ENCODE measurements at regions not wholly inside any gene's neighbourhood (a gene's known extent, or its start where the extent isn't known, plus 50 kb on each side); places are given as distances from the start of the nearest gene placed in this dataset.
A peak's percentile ranks its signal among the peaks of the same experiment; 100 is the strongest.

DNA sequence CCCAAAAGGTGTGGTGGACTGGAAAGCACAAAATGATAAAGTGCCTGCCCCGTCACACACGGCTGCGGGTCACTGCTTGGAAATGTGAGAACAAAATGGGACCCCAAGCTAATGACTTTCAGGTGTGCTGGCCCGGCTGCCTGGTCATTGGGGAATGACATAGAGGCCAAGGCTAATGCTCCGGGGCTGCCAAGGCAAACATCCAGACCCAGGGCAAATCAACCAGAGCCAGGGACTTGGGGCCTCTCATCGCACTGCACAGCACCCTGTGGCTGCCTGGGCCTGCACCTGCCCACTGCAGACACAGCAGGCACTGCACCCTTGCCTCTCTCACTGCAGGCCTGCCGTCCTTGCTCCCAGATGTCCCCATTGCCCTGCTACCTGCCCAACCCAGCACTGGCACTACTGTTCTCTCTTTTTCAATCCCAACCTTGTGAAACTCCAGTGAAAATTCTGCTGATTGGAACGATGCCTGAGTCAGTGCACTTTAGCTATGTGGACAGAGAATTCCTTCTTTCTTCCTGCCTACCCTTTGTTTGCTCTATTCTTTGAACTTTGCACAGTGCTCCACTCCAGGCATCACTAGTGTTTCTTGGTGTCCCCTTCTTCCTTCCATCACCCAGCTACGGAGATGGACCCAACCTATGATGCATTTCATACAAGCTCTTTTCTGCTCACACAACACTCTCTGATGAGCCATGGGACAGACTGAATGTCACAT is 849.5 kb downstream of the MAFB start:
- H3K4me3 ChIP-seq = no peak overlapping the region
- H3K4me1 ChIP-seq = peaks cover 0 to 10% (median 0%) of the 10 kb centered on the region in 4 donors
- no peak for DNase-seq
- no peaks in the 10 kb centered on the region for H3K9me3 ChIP-seq
- H3K27ac ChIP-seq = no peak overlapping the region
- WGBS, 2 donors = 49 to 77% methylated on average over 9 of the region's 9 CpGs
- intact Hi-C loops (cut with DNase I) = no loop called here
- no peaks in the 10 kb centered on the region for H3K27me3 ChIP-seq
- TF ChIP-seq POLR2A (IDR thresholded peaks at IDR 0.05) (no peak), POLR2AphosphoS5 (IDR thresholded peaks at IDR 0.05) (no peak), EP300 (IDR thresholded peaks at IDR 0.05) (no peak)
- TF ChIP-seq, protein P1, sequence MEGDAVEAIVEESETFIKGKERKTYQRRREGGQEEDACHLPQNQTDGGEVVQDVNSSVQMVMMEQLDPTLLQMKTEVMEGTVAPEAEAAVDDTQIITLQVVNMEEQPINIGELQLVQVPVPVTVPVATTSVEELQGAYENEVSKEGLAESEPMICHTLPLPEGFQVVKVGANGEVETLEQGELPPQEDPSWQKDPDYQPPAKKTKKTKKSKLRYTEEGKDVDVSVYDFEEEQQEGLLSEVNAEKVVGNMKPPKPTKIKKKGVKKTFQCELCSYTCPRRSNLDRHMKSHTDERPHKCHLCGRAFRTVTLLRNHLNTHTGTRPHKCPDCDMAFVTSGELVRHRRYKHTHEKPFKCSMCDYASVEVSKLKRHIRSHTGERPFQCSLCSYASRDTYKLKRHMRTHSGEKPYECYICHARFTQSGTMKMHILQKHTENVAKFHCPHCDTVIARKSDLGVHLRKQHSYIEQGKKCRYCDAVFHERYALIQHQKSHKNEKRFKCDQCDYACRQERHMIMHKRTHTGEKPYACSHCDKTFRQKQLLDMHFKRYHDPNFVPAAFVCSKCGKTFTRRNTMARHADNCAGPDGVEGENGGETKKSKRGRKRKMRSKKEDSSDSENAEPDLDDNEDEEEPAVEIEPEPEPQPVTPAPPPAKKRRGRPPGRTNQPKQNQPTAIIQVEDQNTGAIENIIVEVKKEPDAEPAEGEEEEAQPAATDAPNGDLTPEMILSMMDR (IDR thresholded peaks at IDR 0.05) = no peak
- H3K36me3 ChIP-seq = no peaks in the 10 kb centered on the region

- H3K27ac ChIP-seq = no peak overlapping the region
- H3K27me3 ChIP-seq = no peaks in the 10 kb centered on the region
- H3K4me3 ChIP-seq = no peak overlapping the region
- WGBS, 2 donors = 84 to 90% methylated on average over 3 of the region's 3 CpGs
- no peaks in the 10 kb centered on the region for H3K9me3 ChIP-seq
- intact Hi-C loops (cut with DNase I) = no loop called here
- H3K4me1 ChIP-seq = peaks cover 0 to 10% (median 0%) of the 10 kb centered on the region in 4 donors
- TF ChIP-seq POLR2A (IDR thresholded peaks at IDR 0.05) (no peak), EP300 (IDR thresholded peaks at IDR 0.05) (no peak), POLR2AphosphoS5 (IDR thresholded peaks at IDR 0.05) (no peak)
- TF ChIP-seq, protein P1 (IDR thresholded peaks at IDR 0.05) = no peak
- no peak for DNase-seq
- no peaks in the 10 kb centered on the region for H3K36me3 ChIP-seq
Measured at GRCh38 chr20:39837561-39837960, 851.5 kb downstream of the MAFB start.

- Histone ChIP-seq H3K9me3 (no peaks in the 10 kb centered on the region), H3K36me3 (no peaks in the 10 kb centered on the region), H3K27me3 (no peaks in the 10 kb centered on the region), H3K27ac (peak overlapping the region in 1 of 4 donors; percentile 22), H3K4me3 (no peak overlapping the region), H3K4me1 (peaks cover 0 to 10% (median 0%) of the 10 kb centered on the region in 4 donors)
- intact Hi-C loops (cut with DNase I) = no loop called here
- TF ChIP-seq POLR2A (IDR thresholded peaks at IDR 0.05) = no peak
- no peak for TF ChIP-seq POLR2AphosphoS5 (IDR thresholded peaks at IDR 0.05)
- TF ChIP-seq, protein P1 (IDR thresholded peaks at IDR 0.05) = no peak
- TF ChIP-seq EP300 (IDR thresholded peaks at IDR 0.05) = no peak
- 70 to 83% methylated on average over 7 of the region's 7 CpGs for WGBS, 2 donors
- no peak for DNase-seq
Measured at GRCh38 chr20:39835130-39835842, 853.8 kb downstream of the MAFB start.

- H3K4me3 ChIP-seq = no peak overlapping the region
- H3K9me3 ChIP-seq = no peaks in the 10 kb centered on the region
- TF ChIP-seq POLR2A (IDR thresholded peaks at IDR 0.05) = no peak
- TF ChIP-seq, protein P1 (IDR thresholded peaks at IDR 0.05) = no peak
- TF ChIP-seq EP300 (IDR thresholded peaks at IDR 0.05) = no peak
- TF ChIP-seq POLR2AphosphoS5 (IDR thresholded peaks at IDR 0.05) = no peak
- peaks cover 0 to 9% (median 0%) of the 10 kb centered on the region in 4 donors for H3K4me1 ChIP-seq
- 91 to 94% methylated on average over 2 of the region's 2 CpGs for WGBS, 2 donors
- H3K27ac ChIP-seq = no peak overlapping the region
- H3K36me3 ChIP-seq = no peaks in the 10 kb centered on the region
- DNase-seq = no peak
- no peaks in the 10 kb centered on the region for H3K27me3 ChIP-seq
- intact Hi-C loops (cut with DNase I) = no loop called here
Measured at GRCh38 chr20:39830903-39831302, 858.1 kb downstream of the MAFB start.

All from sigmoid colon (tissue), 6 donors.